ENCODE measurements at regions not wholly inside any gene's neighbourhood (a gene's known extent, or its start where the extent isn't known, plus 50 kb on each side); places are given as distances from the start of the nearest gene placed in this dataset.

GRCh38 chr16:85171759-85172454 is 59.6 kb upstream of the CIBAR2 start:
- Histone ChIP-seq H3K36me3 (ENCODE audit: control insufficient read depth, insufficient read depth, low read length) (no peaks in the 10 kb centered on the region), H3K4me1 (ENCODE audit: control insufficient read depth, insufficient read depth, low read length) (peaks cover 52% of the 10 kb centered on the region), H3K27me3 (ENCODE audit: control insufficient read depth, insufficient read depth, low read length) (no peaks in the 10 kb centered on the region), H3K27ac (ENCODE audit: low read length) (peak overlapping the region; percentile 72), H3K9me3 (ENCODE audit: control insufficient read depth, insufficient read depth, low read depth, low read length) (no peaks in the 10 kb centered on the region), H3K4me3 (ENCODE audit: low read depth in 2 of 2, low read length in 2 of 2) (peak overlapping the region; percentile 46 to 52)
- POLR2A ChIA-PET: no interaction called here
- no peak for ATAC-seq
- no TSS peak for BruUV-seq (replicated peaks)
- no peak for TF ChIP-seq REST (IDR thresholded peaks at IDR 0.05; ENCODE audit: insufficient read depth in 1 of 2, low read depth in 2 of 2, low read length in 1 of 2)
- no peak for DNase-seq (ENCODE audit: low read depth, low spot score)
- CTCF ChIA-PET: interaction anchor here (0.7 kb wide), 1 partner anchor 57 kb away, joined by 4 read pairs; no protein-coding TSS in a partner anchor
- intact Hi-C loops (cut with micrococcal nuclease; ENCODE audit: unreplicated experiment): no loop called here
- in situ Hi-C loops (cut with HindIII; ENCODE audit: low pct_unique_long_range_greater_than_20kb, low sequenced_read_pairs): no loop called here

GRCh38 chr16:85172455-85173145 is 60.3 kb upstream of the CIBAR2 start:
- BruUV-seq (replicated peaks): no TSS peak
- ChIA-PET CTCF (interaction anchor here (0.7 kb wide), 1 partner anchor 58 kb away, joined by 4 read pairs; no protein-coding TSS in a partner anchor), POLR2A (no interaction called here)
- peak overlapping the region; percentile 76 for H3K27ac ChIP-seq (ENCODE audit: low read length)
- TF ChIP-seq REST (IDR thresholded peaks at IDR 0.05; ENCODE audit: insufficient read depth in 1 of 2, low read depth in 2 of 2, low read length in 1 of 2) (no peak), TCF7L2 (IDR thresholded peaks at IDR 0.05; ENCODE audit: low read depth, low read length) (no peak), CTCF (IDR thresholded peaks at IDR 0.05) (peak; percentile 83), SIN3A (IDR thresholded peaks at IDR 0.05; ENCODE audit: borderline replicate concordance, insufficient read depth, low read depth, low read length) (0 out of 2 replicates have a peak, but pooled peaks have one; percentile 61), POLR2AphosphoS5 (IDR thresholded peaks at IDR 0.05; ENCODE audit: low read depth, low read length) (no peak)
- no peaks in the 10 kb centered on the region for H3K9me3 ChIP-seq (ENCODE audit: control insufficient read depth, insufficient read depth, low read depth, low read length)
- peak overlapping the region; percentile 46 to 52 for H3K4me3 ChIP-seq (ENCODE audit: low read depth in 2 of 2, low read length in 2 of 2)
- no peaks in the 10 kb centered on the region for H3K36me3 ChIP-seq (ENCODE audit: control insufficient read depth, insufficient read depth, low read length)
- DNase-seq (ENCODE audit: low read depth, low spot score) (peak; percentile 30), ATAC-seq (peak; percentile 74)
- peaks cover 49% of the 10 kb centered on the region for H3K4me1 ChIP-seq (ENCODE audit: control insufficient read depth, insufficient read depth, low read length)
- intact Hi-C loops (cut with micrococcal nuclease; ENCODE audit: unreplicated experiment) (no loop called here), in situ Hi-C loops (cut with HindIII; ENCODE audit: low pct_unique_long_range_greater_than_20kb, low sequenced_read_pairs) (no loop called here)
- H3K27me3 ChIP-seq (ENCODE audit: control insufficient read depth, insufficient read depth, low read length): no peaks in the 10 kb centered on the region
